ENCODE measurements at regions not wholly inside any gene's neighbourhood (a gene's known extent, or its start where the extent isn't known, plus 50 kb on each side); places are given as distances from the start of the nearest gene placed in this dataset.

DNA sequence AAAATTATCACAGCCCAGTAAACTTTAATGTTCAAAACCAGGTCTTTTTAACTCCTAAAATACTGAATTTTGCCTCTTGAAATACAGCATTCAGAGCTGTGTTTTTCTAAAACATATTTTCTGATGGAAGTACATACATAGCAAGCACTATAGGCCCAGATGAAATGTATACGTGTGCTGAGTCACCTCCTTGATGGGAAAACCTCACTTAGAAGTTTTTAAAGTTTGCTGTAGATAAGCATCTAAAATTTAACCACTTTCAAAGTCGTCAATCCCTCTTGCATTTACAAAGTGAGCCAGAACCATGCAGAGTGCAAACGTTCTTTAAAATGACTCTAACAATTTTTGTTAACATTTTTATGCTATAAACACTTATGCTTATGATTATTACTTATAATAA, 618.8 kb downstream of the RPS29 start:
- DNase-seq (ENCODE audit: low read depth) = no peak
- H3K4me3 ChIP-seq (ENCODE audit: low read depth, low read length) = no peak overlapping the region
- no peak for TF ChIP-seq MYC (IDR thresholded peaks at IDR 0.05; ENCODE audit: low read depth, low read length)

DNA sequence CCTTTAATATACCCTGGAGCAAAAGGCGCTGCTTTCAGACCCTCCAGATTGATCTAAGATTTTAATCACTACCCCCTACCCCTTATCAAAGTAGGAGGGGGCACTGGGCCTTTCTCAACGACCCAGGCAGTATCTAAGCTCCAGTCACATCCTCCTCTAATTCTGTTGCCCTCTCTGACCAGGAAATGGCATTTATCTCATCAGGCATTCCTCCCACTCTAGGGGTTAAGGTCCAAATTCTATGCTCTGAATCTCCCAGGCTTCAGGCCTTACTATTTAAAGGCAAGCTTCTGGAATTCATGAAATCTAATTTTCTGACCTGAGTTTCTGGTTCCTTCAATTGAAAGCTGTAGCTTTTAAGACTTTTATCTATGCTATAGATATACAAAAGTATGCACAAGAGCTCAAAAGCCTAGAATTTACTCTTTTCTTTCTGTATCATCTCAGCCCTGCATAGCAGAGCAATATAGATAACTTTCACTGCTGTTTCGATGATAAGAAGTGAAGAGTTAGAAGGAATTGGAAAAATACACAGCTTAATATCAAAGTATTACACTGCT, 622.9 kb downstream of the RPS29 start:
- DNase-seq (ENCODE audit: low read depth) = no peak
- TF ChIP-seq POLR2A (IDR thresholded peaks at IDR 0.05; ENCODE audit: extremely low read depth, insufficient read length) (no peak), MYC (IDR thresholded peaks at IDR 0.05; ENCODE audit: low read depth, low read length) (no peak)
- TF ChIP-seq, protein P1, sequence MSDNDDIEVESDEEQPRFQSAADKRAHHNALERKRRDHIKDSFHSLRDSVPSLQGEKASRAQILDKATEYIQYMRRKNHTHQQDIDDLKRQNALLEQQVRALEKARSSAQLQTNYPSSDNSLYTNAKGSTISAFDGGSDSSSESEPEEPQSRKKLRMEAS (IDR thresholded peaks at IDR 0.05; ENCODE audit: low read depth, low read length) = no peak
- TF ChIP-seq, protein P2, sequence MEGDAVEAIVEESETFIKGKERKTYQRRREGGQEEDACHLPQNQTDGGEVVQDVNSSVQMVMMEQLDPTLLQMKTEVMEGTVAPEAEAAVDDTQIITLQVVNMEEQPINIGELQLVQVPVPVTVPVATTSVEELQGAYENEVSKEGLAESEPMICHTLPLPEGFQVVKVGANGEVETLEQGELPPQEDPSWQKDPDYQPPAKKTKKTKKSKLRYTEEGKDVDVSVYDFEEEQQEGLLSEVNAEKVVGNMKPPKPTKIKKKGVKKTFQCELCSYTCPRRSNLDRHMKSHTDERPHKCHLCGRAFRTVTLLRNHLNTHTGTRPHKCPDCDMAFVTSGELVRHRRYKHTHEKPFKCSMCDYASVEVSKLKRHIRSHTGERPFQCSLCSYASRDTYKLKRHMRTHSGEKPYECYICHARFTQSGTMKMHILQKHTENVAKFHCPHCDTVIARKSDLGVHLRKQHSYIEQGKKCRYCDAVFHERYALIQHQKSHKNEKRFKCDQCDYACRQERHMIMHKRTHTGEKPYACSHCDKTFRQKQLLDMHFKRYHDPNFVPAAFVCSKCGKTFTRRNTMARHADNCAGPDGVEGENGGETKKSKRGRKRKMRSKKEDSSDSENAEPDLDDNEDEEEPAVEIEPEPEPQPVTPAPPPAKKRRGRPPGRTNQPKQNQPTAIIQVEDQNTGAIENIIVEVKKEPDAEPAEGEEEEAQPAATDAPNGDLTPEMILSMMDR (IDR thresholded peaks at IDR 0.05; ENCODE audit: low read depth, low read length) = no peak
- no peak overlapping the region for H3K4me3 ChIP-seq (ENCODE audit: low read depth, low read length)

DNA sequence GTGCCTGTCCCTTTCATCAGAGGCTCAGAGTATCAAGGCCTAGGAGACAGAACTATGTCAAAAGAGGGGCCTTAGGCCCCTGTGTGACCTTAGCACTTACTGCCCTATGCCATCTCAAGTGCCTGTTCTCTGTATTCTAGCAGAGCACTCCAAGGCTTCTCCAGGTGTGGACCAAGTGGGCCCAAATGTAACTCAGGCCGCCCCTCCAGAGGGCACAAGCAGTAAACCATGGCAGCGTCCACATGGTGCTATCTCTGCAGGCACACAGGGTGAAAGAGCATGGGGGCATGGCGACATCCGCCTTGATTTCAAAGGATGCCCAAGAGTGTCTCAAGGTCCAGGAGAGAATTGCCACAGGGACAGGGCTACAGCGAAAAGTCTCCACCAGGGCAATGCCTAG, 628.7 kb downstream of the RPS29 start:
- no peak overlapping the region for H3K4me3 ChIP-seq (ENCODE audit: low read depth, low read length)
- DNase-seq (ENCODE audit: low read depth) = no peak
- TF ChIP-seq, protein P2 (IDR thresholded peaks at IDR 0.05; ENCODE audit: low read depth, low read length) = no peak
- no peak for TF ChIP-seq MYC (IDR thresholded peaks at IDR 0.05; ENCODE audit: low read depth, low read length)
- TF ChIP-seq, protein P1 (IDR thresholded peaks at IDR 0.05; ENCODE audit: low read depth, low read length) = no peak
- TF ChIP-seq POLR2A (IDR thresholded peaks at IDR 0.05; ENCODE audit: extremely low read depth, insufficient read length) = no peak

- no peak overlapping the region for H3K4me3 ChIP-seq (ENCODE audit: low read depth, low read length)
- no peak for DNase-seq (ENCODE audit: low read depth)
- TF ChIP-seq, protein P2 (IDR thresholded peaks at IDR 0.05; ENCODE audit: low read depth, low read length) = no peak
- TF ChIP-seq MYC (IDR thresholded peaks at IDR 0.05; ENCODE audit: low read depth, low read length) (no peak), POLR2A (IDR thresholded peaks at IDR 0.05; ENCODE audit: extremely low read depth, insufficient read length) (no peak)
- TF ChIP-seq, protein P1 (IDR thresholded peaks at IDR 0.05; ENCODE audit: low read depth, low read length) = no peak
Observed at GRCh38 chr14:48955857-48956256, 630.3 kb downstream of the RPS29 start.

- TF ChIP-seq MYC (IDR thresholded peaks at IDR 0.05; ENCODE audit: low read depth, low read length) = no peak
- TF ChIP-seq, protein P1 (IDR thresholded peaks at IDR 0.05; ENCODE audit: low read depth, low read length) = no peak
- H3K4me3 ChIP-seq (ENCODE audit: low read depth, low read length) = no peak overlapping the region
- DNase-seq (ENCODE audit: low read depth) = no peak
Observed at GRCh38 chr14:48954446-48954845, 631.7 kb downstream of the RPS29 start.

GRCh38 chr14:48944809-48945208, 641.4 kb downstream of the RPS29 start:
- no peak overlapping the region for H3K4me3 ChIP-seq (ENCODE audit: low read depth, low read length)
- TF ChIP-seq, protein P1 (IDR thresholded peaks at IDR 0.05; ENCODE audit: low read depth, low read length) = no peak
- TF ChIP-seq MYC (IDR thresholded peaks at IDR 0.05; ENCODE audit: low read depth, low read length) = no peak
- TF ChIP-seq, protein P2 (IDR thresholded peaks at IDR 0.05; ENCODE audit: low read depth, low read length) = no peak
- TF ChIP-seq POLR2A (IDR thresholded peaks at IDR 0.05; ENCODE audit: extremely low read depth, insufficient read length) = no peak
- no peak for DNase-seq (ENCODE audit: low read depth)

- DNase-seq (ENCODE audit: low read depth) = no peak
- no peak overlapping the region for H3K4me3 ChIP-seq (ENCODE audit: low read depth, low read length)
- TF ChIP-seq POLR2A (IDR thresholded peaks at IDR 0.05; ENCODE audit: extremely low read depth, insufficient read length) (no peak), MYC (IDR thresholded peaks at IDR 0.05; ENCODE audit: low read depth, low read length) (no peak)
- TF ChIP-seq, protein P2 (IDR thresholded peaks at IDR 0.05; ENCODE audit: low read depth, low read length) = no peak
- TF ChIP-seq, protein P1 (IDR thresholded peaks at IDR 0.05; ENCODE audit: low read depth, low read length) = no peak
Observed at GRCh38 chr14:48943913-48944312, 642.3 kb downstream of the RPS29 start.
